G401 (cell line): ENCODE measurements at regions not wholly inside any gene's neighbourhood (a gene's known extent, or its start where the extent isn't known, plus 50 kb on each side); places are given as distances from the start of the nearest gene placed in this dataset.

Experiments used
- DNase-seq: peaks from one replicate; pipeline ENCODE4 v3.0.0-alpha.2; 2015; ENCODE audit warnings: low spot score
- in situ Hi-C: cut with HindIII; loops from 2 replicates; pipeline ENCODE4 v1.10.0; 2016; ENCODE audit warnings: low sequenced_read_pairs, mixed read lengths

DNA sequence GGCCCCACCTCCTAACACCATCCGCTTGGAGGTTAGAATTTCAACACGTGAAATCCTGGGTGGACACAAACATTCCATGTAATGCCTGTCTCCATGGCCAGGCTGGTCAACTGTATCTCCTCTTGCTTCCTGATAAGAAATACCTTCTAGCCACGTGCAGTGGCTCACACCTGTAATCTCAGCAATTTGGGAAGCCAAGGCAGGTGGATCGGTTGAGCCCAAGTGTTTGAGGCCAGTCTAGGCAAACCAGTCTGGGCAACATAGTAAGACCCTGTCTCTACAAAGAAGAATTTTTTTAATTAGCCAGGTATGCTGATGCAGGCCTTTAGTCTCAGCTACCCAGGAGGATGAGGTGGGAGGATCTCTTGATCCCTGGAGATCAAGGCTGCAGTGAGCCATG lies 58.3 kb upstream of the GALNT2 start:
- in situ Hi-C loops, result no loop called here
- no peak for DNase-seq

DNA sequence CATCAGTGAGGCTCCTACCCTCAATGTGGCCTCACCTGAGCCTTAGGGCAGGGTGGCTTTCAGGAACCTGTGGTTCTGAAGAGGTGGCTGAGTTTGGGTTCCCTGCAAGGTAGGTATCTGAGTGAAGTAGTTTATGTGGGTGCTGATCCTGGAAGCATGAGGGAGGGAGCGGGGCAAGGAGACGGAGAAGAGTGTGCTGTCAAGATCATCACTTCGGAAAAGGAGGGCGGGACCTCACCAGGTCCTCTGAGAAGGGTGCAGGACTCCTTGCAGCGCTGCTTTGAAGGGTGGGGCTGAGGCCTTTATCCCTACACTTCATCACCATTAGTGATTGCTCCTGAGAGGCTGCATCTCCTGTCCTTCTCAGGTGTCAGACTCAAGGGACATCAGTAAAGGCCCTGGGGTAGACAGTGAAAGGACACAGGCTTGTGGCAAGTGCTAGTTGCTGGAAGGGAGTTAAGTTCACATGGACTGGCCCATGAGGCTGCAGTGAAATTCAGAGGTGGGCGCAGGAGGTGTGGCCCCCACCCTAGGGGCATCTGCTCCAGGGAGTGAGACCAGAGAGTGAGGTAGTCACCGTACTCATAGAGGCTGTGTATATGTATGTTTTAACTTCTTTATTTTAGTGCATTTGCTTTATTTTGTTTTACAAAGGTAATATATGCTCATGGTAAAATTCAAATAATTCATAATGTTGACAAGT lies 57.3 kb upstream of the GALNT2 start:
- DNase-seq, result no peak
- in situ Hi-C loops, result no loop called here

DNA sequence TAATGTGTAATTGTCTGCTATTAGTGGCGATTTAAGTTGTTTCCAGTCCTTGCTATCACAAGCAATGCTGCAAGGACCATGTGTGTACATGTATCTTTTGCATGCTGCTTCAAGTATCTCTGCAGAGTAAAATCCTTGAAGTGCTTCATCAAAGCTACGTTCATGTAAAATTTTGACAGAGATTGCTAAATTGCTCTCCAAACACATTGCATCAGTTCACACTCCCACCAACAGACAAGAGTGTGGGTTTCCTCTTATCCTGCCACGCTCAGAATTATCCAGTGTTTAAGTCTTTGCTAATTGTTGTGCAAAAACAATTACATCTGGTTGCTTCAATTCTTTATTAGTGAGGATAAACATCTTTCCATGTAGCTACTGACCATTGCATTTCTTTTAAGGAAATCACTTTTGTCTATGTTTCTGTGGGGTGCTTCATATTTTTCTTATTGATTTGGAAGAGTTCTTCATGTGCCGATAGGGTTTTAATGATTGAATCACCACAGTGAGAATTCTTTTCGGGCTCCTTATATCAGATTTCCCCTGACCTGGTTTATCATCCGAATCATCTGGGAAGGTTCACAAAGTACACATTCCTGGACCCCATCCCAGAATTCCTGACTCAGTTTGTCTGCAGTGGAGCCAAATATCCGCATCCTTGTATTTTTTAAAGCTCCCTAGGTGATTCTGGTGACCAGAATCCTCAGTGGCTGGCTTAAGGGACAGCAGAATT lies 56.3 kb upstream of the GALNT2 start:
- in situ Hi-C loops, result no loop called here
- DNase-seq, result no peak

DNA sequence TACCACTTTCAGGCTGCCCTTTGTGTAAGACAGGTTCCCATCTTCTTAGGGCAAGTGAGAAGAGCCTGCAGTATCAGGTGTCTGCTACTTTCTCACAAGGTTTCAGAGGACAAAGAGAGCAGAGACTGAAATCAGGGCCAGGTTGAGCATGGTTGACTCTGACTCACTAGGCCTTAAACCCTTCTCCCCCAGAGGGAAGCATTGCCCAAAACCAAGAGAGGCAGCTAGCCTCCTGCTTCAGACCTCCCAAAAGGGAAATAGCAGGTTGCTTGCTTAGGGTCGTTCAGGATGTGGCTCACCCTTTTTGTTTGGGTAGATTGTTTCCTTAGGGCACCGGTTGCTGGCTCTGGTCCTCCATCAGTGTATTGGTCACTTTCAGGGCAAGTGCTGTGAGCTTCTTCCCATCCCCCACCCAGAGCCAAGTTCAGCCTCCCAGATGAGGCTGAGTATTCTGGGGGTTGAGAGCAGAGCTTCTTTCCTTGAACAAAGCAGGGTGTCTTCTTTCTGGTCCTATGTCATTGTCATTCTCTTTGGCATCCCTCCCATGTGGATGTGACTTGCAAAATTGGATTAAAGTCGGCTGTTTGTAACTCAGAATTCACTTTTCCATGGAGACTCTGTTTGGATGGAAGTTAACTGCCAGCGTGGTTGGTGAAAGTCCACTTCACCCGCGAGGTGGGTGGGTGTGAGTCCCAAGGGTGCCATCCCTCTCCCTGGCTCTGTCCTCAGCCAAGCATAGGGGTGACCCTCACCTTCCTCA lies 55.5 kb upstream of the GALNT2 start:
- DNase-seq, result no peak
- in situ Hi-C loops, result no loop called here

DNA sequence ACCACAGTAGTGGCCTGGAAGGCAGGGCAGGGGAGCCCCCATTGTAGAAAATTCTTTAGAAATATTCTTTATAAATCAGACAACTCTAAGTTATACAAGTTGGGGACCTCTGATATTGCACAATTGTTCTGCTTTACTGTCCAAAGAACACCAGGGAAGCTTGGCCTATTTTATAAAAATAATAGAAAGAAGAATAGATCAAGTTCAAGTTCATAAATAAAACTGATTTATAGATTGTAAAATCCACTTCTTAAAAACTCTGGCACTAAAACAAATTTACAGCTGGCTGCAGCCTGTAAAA lies 55.0 kb upstream of the GALNT2 start:
- in situ Hi-C loops, result no loop called here
- DNase-seq, result no peak

DNA sequence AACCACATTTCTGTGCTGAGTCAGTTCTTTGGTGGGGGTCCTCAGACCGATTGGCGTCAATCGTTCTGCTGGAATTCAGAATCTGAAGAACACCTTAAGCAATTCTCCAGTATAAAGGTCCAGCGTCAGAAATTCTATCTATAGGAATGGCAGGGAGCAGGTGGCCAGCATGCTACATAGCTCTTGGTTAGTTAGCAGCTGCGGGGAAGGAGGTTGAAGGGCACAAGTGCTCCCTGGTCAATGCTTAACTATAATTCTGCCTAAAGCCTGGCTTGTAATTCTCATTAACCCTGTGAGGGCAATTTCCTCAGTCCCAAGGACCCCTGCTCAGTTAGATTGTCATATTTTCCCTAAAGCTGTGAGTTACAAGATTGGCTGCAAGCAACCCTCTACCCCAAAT lies 54.3 kb upstream of the GALNT2 start:
- in situ Hi-C loops, result no loop called here
- no peak for DNase-seq

DNA sequence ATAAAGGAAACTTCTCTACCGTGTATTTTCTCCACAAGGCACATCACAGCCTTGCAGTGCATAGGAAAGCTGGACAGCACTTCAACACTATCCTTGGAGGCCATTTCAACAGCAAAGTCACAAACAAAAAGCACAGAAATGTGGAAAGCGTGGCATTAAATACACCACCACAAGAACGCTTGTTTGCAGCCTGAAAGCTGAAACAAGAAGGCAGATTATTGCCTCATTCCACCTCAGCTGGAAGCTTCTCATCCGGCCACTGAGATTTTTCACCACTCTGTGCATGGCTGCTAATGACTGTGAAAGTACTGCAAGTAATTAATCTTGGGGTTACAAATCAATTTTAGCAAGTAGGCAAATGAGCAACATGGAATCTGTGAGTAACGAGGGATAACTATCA lies 50.9 kb upstream of the GALNT2 start:
- no peak for DNase-seq

More for the DNA sequence above, 50.9 kb upstream of the GALNT2 start:
- in situ Hi-C loops, result no loop called here
